ENCODE measurements at regions not wholly inside any gene's neighbourhood (a gene's known extent, or its start where the extent isn't known, plus 50 kb on each side); places are given as distances from the start of the nearest gene placed in this dataset.

DNA sequence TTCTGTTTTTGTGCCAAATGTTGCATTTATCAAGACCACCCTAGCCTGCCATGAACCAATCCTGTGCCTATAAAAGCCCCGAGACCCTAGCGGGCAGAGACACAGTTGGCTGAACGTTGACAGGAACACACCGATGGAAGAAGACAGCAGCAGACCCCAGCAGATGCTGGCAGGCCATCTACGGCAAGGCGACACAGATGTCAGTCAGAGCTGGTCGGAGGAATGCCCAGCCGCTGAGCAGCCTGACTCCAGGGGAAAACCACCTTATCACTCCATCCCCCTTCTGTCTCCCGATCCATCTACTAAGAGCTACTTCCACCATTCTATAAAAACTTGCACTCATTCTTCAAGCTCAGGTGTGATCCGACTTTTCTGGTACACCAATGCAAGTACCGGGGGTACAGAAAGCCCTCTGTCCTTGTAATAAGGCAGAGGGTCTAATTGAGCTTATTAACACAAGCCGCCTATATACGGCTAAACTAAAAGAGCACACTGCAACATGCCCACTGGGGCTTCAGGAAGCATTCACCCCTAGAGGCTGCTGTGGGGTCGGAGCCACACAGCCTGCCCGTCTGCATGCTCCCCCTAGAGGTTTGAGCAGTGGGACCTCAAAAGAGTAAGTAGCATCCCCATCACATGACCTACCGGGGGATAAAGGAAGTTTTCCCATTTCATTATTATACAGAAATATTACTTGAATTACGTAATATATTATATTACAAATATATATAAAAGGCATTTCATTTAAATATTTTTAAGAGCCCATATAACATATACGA, 1156.3 kb upstream of the B3GALT2 start:
- ChIA-PET POLR2A (no interaction called here), CTCF (no interaction called here)
- no peak for TF ChIP-seq CTCF (IDR thresholded peaks at IDR 0.05; ENCODE audit: control extremely low read depth, extremely low read depth, low read depth, missing control alignments)
- no peak for DNase-seq (ENCODE audit: extremely low spot score)

GRCh38 chr1:194341587-194341986, 1155.2 kb upstream of the B3GALT2 start:
- DNase-seq (ENCODE audit: extremely low spot score), result no peak
- ChIA-PET POLR2A (no interaction called here), CTCF (no interaction called here)
- TF ChIP-seq CTCF (IDR thresholded peaks at IDR 0.05; ENCODE audit: control extremely low read depth, extremely low read depth, low read depth, missing control alignments), result no peak

DNA sequence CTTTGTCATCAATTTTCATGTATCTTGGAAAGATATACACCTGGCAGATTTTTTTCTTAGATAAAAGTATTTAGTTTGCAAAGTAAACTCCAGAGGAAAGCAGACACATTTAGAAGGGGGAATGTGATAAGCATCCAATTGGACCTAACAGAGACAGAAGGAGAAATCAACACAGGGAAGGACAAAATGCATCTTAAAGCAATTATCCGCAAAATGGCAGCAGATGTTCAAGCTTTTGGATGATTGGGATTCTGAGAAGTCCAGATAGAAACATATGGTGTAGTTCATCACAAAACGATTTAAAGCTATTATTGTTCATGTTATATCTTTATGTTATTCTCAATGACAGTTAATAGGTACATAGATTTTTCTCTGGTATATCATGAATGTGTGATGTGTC, 1153.1 kb upstream of the B3GALT2 start:
- DNase-seq (ENCODE audit: extremely low spot score), result no peak
- TF ChIP-seq CTCF (IDR thresholded peaks at IDR 0.05; ENCODE audit: control extremely low read depth, extremely low read depth, low read depth, missing control alignments), result no peak
- CTCF ChIA-PET, result no interaction called here
- POLR2A ChIA-PET, result no interaction called here

- no peak for TF ChIP-seq CTCF (IDR thresholded peaks at IDR 0.05; ENCODE audit: control extremely low read depth, extremely low read depth, low read depth, missing control alignments)
- CTCF ChIA-PET, result no interaction called here
- no peak for DNase-seq (ENCODE audit: extremely low spot score)
- POLR2A ChIA-PET, result no interaction called here
These were observed 1152.0 kb upstream of the B3GALT2 start for GRCh38 chr1:194338241-194338948.

GRCh38 chr1:194333240-194333639, 1146.8 kb upstream of the B3GALT2 start:
- no peak for TF ChIP-seq CTCF (IDR thresholded peaks at IDR 0.05; ENCODE audit: control extremely low read depth, extremely low read depth, low read depth, missing control alignments)
- ChIA-PET POLR2A (no interaction called here), CTCF (no interaction called here)
- DNase-seq (ENCODE audit: extremely low spot score), result no peak

DNA sequence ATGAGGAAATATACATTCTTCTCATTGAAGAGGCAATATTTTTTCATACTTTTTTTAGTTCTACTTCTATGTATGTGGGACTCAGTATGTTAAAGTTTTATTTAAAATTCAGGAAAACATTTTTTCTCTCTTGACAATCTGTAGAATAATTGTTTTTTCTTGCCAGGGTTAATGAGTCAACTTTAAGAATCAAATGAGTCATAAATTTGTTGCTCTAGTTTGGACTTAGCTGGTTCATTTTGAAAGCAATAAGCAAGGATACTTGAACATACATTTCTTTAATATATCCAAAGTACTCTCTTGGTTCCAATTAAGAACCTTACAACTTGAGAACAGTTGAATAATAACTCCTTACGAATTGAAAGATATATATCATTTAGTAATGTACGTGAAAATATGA, 1145.3 kb upstream of the B3GALT2 start:
- no peak for DNase-seq (ENCODE audit: extremely low spot score)
- CTCF ChIA-PET, result no interaction called here
- POLR2A ChIA-PET, result no interaction called here

More for the DNA sequence above, 1145.3 kb upstream of the B3GALT2 start:
- TF ChIP-seq CTCF (IDR thresholded peaks at IDR 0.05; ENCODE audit: control extremely low read depth, extremely low read depth, low read depth, missing control alignments), result no peak

Data from GM10248 (cell line).